ENCODE measurements at regions not wholly inside any gene's neighbourhood (a gene's known extent, or its start where the extent isn't known, plus 50 kb on each side); places are given as distances from the start of the nearest gene placed in this dataset.

DNA sequence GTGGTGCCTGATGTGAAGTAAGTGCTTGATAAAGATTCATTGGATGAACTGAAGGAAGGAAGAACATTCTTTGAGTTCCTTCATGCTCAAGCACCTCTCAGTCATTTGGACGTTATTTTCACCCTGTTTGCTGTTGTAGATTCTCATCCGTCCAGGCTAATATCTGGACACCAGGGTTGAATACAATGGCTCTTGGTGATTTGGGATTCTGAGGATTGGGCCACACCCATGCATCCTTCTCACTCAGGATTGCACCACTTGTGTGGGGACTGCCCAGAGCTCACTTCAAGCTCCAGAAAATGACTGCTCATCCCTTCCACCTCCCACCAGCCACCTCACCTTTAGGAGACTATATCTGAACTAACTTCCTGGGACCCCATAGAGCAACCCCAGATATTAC, 117.1 kb upstream of the IPO9 start:
- no peak for DNase-seq

DNA sequence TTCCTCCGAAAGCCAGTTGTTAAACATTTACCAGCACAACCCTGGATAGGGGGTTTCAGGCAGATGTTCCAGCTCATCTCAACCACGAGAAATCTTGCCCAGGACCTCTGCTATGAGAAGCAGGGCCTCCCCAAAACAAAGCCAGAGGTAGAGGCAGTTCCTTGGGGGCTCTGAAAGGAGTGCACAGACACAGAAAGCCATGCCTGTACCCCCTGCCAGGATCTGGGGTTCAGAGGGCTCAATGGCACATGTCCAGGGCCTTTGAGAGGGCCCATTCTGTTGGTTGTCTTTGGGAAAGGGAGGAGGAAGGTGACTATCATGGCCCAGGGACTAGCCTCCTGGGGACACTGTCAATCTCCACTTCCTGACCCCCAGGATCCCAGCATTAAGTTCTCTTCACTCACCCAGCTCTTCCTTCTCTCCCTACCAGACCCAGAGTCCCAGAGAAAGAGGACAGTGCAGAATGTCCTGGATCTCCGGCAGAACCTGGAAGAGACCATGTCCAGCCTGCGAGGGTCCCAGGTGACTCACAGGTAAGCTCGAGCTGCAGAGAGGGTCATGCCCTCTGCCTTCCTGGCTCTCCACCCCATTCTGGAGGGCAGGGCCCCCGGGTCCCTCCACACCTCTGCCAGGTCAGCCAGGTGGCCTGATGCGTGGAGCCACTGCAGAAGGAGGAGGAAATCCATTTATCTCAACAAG, 116.4 kb upstream of the IPO9 start:
- DNase-seq, result no peak

DNA sequence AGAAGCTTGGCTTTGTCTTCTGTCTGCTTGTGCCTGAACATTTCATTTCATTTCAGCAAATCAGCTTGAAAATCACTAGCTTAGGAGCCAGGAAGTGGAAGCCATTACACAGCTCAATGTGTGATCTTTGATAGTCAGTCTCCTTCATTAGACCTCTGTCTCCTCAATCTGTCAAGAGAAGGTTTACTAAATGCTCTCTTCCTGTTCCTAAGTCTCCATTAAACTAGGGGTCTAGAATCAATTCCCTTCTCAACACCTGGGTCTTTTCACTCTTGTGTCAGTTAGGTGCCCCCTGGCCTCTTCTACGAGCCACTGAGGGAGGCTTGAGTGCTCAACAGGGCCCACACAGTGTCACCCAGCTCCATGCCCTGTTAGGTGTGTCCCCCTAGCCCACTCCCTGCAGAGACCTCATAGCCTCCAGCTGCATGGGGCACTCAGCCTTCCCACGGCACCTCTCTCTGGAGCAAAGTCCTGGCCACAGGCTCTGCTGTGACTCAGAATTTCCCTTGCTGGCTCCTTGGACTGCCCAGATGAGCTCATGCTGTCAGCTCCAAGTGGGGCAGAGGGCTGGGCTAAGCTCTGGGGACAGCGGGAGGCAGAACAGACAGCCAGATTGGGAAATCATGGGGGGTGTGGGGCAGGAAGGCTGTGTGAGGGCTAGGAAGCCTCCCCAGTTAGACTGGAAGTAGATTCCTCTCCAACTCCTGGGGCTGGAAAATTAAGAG, 115.7 kb upstream of the IPO9 start:
- no peak for DNase-seq

DNA sequence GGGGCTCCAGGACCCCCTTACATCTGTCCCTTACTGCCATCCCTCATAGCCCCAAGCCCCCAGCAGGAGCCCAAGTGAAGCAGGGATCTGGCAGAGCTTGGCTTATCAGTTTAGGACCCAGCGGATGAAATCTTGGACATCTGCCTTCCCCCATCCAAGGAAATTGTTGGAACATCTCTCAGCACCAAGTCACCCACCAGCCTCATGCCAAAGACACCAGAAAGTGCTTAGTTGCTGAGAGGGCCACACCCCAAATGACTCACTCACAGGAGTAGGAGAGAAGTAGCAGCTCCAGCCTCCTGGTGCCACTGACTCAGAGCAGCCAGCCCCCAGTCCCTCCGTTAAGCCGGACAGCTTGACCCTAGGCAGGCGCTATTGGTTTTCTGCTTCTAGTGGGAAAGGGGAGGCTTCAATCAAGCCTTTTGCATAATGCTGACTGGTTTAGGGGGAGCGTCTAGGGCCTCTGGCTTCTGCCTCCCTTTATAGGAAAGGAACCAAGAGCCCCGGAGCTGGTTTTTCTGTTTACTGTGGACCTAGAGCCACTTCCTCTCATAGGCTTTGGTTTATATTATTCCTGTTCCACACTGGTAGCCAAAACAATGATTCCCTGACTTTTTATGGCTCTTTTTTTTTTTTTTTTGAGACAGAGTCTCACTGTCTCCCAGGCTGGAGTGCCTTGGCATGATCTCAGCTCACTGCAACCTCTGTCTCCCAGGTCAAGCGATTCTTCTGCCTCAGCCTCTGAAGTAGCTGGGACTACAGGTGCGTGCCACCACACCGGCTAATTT, 114.2 kb upstream of the IPO9 start:
- DNase-seq, result no peak

DNA sequence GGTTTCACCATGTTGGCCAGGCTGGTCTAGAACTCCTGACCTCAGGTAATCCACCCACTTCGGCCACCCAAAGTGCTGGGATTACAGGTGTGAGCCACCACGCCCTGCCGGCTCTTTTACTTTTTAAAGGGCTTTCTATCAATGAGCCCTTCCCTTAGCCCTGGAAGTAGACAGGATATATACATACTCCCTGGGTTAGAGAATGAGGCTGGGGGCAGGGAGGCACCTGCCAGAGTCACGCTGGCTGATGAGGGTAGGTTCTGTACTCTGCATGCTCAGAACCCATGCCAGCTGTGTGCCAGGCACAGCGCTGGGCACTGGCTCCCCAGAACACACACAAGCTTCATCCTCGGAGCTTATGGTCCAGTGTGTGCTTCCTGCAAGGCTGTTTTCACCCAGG, 113.6 kb upstream of the IPO9 start:
- DNase-seq, result no peak

DNA sequence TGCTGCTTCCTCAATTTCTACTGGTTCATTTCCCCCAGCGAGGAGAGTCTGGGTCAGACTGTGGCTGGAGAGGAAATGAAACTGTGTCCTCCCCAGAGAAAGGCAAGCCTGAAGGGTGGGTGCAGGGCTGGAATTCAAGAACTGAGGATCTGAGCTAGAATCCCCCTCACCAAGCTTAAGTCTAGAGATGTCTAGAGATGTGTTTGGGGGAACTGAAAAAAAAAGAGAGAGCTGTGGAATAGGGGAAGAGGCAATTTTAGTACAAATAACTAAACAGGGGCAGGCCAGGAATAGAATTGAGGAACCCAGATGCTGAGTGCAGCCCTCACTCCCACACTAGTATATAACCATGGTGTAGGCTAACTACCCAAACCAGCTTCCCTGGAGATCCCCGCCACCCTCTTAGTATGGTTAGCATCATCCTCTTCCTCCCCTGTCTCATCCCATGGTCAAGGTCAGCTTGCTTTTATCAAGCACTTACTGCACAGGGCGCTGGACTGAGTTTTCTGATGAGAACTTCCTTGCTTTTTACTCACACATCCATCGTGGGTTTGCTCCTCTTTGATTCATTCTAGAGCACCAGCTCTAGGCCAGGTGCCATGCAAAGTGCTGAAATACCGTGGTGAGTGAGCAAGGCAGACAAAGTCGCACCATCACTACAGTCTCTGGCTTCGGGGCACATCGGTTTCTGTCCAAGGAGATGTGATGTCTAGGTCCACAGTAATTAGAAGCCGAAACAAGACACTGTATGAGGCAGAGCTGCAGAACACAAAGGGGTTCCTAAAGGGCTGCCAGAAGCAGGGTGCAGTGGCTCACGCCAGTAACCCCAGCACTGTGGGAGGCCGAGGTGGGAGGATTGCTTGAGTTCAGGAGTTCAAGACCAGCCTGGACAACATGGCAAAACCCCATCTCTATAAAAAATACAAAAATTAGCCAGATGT, 112.9 kb upstream of the IPO9 start:
- no peak for DNase-seq

DNA sequence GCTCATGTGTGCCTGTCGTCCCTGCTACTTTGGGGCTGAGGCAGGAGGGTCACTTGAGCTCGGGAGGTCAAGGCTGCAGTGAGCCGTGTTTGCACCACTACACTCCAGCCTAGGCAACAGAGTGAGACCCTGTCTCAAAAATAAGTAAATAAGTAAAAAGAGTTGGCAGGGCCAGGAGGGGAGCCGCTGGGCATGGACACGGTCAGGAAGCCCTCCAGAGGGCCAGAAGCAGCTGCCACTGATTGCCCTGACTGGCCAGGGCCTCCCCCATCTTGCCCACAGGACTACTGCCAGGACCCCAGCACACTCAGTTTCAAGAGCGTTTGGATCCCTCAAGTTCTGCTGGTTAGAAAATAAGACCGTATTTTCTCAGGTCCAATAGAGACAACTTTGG, 112.2 kb upstream of the IPO9 start:
- DNase-seq, result no peak

DNA sequence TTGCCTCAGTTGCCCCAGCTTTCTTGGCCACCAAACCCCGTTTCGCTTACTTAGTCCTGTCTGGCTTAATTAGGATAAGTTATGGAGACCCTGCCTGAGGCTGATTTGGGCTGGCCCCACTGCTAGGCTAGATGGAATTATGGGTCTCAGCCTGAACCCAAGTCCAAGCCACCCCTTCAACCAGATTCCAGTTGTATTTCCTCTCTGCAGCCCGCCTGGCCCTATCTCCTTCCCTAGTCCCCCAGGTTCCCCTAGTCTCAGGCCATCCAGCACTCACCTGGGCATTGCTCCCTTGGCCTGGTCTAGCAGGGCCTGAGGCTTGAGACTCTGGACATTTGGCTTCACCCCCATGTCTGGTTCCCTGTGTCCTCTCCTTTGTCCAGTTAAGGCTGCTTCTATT, 111.7 kb upstream of the IPO9 start:
- DNase-seq, result no peak

DNA sequence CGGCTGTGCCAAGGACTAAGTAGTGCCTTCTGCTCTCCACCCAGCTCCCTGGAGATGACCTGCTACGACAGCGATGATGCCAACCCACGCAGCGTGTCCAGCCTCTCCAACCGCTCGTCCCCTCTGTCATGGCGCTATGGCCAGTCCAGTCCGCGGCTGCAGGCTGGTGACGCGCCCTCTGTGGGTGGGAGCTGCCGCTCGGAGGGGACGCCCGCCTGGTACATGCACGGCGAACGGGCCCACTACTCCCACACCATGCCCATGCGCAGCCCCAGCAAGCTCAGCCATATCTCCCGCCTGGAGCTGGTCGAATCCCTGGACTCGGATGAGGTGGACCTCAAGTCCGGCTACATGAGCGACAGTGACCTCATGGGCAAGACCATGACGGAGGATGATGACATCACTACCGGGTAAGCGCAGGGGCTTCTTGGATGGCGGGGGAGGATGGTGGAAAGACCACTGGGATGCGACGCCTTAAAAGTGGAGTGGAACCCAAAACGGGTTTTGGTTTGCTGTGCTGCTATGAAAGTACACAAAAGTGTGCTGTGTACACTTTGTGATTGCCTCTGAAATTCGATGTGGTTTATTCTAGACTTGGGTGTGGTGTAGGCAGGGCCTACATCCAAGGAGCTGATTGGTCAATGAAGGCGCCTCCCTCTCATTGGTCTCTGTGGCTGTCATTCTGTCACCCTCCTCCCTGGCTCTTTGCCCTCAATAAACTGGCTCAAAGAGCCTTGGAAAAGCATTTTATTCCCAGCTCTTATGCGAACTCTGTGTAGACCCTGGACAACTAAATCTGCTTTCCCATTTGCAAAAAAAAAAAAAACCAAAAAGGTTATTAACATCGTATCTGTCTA, 110.4 kb upstream of the IPO9 start:
- DNase-seq, result no peak

DNA sequence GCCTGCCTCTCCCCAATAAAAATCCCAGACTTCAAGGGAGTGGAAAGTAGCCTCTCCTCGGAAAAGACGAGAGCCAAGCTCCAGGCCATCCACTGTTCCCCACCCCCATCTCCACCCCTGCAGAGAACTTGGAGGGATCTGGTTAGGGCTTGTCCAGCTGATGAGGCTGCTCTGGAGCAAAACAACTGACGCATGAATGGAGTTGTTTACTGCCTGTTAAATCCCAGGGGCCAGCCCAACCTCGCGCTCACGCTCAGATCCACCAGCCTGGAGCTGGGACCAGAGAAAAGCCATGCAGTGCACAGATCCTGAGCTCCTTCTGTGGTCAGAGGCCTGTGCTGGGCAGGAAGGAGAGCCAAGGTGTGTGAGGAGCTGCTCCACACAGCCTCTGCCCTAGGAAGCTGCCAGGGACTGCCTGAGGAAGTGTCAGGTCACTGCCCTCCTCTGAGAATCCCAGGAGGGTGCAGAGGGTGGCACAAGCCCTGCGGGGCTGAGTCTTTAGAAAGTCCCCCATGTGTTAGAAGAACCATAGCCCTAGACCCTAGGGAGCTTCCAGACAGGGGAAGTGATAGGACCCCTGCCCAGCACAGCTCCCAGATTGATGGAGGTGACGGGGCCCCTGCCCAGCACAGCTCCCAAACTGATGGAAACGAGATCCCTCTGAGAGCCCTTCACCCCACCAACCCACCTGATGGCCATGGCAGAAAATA, 109.0 kb upstream of the IPO9 start:
- DNase-seq, result no peak

DNA sequence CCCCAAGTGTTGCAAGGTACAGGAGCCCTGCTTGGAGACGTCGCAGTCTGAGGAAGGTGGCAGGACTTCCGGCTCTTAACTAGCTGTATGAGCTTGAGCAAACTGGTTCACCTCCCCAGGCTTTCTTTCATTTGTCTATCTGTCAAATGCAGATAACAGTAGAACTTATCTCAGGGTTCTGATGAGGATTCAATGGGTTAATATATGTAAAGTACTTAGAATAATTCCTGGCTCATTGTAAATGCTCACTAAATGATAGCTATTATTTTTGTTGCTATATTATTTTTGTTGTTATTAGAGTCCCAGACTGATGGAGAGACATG, 108.5 kb upstream of the IPO9 start:
- DNase-seq, result no peak

DNA sequence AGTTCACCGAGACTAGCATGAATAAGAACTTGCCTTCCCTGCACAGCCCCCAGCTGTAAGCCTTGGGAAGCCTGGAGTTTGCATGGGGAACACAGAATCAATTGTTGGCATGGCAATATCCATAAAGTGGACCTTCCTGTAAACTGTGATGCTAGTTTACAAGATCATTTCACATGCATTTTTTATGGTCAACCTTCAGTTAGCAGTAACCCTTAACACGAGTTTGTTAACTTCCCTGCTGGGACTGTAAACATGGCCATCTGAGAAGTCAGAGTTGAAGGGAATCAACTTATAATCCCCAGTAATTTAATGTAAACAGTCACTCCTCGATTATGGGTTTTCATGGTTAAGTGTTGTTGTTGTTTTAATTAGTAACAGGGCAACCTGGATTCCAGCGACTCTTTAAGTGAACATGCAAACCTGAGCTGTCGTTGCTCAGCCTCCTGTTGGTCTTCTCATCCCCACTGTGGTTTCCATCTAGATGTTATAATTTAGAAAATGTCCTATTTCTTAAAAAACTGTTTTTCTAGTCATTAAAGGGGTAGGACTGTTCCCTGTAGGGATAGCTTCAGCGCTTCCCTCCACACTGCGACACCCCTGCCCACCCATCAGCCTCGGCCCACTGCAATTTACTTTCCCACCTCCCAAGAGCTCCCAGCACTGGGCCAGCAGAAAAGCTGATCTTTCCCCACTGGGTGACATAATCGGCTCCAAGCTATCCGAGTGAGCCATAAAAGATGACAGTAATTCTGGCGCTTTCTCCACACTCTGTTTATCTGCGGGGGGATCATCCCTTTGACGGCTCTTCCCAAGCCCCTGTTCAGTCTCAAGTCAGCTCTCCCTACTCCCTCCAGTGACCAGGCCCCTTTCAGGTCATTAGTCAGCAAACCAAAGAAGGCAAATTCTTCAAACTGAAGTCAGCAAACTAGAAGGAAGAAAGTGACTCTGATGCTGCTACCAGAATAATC, 107.6 kb upstream of the IPO9 start:
- no peak for DNase-seq

DNA sequence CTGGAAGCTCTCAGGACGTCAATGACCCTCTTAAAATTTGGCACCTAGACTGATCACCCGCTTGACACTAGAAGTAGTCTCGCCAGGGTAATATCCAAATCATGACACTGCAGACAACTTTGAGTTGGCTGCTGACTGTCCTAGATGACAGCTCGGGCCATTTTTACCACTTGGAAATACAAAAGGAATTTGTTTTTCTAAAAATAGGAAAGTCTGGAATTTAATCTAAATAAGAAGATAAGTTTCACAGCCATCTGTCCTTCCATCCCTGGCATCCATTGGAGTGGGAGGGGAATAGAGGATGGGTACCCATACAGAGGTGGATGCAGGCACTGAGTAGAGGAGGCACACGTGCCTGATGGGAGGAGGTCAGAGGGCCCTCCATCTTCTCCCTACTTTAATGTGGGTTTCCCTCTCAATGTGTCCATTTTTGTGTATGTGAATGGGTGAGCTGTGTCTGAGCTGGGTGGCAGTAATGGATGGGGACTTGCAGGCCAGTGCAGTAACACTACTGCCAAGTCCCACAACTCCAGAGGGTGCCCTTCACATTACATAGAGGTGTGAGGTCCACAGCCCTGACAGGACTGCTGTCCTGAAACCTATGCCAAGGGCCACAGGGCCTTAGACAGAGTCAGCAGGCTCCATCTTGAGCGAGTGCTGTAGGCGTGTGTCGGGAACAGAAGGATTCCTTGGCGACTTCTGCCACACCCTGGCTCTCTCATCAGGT, 104.8 kb upstream of the IPO9 start:
- no peak for DNase-seq

DNA sequence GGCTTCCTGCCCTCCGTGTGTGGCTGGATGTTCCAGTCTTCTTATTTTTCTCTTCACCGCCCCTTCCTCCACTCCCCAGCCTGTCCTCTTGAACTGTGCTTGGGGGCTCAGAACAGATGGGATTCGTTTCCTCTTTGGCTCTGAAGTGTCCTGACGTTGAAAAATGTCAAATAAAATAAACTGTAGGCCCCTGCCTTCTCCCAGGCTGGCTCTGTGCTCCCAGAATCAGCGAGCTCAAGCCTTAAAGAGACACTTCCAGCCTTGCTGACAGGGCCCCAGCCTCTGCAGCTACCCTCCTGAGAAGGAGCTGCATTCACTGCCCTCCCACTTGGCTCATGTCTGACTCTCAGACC, 104.2 kb upstream of the IPO9 start:
- no peak for DNase-seq

DNA sequence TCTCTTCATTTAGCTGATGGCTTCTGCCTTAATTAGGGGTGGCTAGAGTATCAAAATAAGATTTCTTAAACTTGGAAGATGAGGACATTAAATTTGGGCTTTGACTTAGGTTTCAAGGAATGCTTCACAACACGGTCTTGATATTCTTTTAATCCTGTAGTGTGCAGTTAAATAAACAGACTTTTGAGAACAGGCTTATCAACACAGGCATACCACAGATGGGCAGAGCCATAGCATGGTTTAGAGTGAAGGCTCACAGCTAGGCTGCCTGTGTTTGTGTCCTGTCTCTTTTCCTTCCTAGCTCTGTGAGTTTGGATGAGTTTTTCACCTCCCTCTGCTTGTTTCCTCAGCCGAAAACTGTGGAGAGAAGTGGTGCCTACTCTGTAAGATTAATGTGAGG, 102.3 kb upstream of the IPO9 start:
- no peak for DNase-seq

DNA sequence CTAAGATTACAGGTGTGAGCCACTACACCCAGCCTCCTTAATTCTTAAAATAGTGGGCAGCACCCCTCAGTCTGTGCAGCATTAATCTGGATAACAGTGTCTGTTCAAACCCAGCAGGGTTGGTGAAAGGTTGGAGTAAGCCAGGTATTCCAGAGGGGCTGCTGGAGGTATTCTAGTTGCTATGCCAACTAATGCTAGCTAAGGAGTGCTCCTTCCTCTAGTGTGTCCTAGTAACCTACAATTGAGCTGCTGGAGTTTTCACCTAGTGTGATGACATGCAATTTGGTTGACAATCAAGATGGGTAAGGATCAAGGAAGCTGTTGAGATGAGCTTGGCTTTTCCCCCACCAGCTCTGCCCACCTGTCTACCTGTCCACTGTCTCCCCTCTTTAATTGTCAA, 100.2 kb upstream of the IPO9 start:
- no peak for DNase-seq

DNA sequence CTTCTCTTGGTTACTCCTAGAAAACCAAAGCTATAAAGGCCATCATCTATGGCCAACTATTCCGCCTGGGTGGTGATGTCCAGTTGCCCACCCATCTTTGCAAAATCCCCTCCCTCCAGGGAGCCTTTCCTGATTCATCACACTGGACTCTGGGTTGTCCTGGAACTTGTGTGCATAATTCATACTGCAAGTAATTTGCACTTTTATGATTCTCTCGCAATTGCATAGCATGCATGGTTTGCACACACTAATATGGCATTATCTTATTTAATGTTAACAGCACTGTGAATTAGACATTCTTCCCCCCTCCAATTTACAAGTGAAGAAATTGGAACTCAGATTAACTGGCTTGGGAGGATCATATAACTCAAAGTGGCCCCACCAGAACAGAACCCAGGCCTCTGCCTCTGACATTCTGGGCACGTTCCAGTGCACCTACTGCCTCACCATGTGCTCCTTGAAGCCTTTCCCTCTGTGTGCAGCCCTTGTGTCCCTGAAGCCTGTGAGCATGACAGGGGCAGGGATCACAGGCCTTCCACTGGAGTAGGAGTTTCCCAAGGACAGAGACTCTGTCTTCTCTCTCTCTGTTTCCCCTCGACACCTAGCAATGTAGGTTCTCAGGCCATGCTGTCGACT, 98.9 kb upstream of the IPO9 start:
- no peak for DNase-seq

DNA sequence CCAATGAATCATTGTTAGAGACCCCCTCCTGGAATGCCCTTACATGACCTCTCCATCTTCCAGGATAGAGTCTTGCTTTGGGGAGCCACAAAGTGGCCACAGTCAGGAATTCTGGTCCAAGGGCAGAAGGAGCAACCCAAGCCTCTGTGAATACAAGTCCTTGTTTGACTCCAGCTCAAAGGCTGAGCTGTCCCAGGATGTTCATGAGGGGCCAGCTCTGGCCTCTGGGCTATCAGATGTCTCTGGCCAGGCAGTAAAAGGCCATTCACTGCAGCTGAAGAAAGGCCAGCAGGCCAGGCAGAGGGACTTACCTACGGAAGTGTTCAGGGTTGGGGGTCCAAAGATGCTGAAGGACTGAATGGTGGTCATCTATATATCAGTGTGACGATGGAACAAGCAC, 98.3 kb upstream of the IPO9 start:
- no peak for DNase-seq

DNA sequence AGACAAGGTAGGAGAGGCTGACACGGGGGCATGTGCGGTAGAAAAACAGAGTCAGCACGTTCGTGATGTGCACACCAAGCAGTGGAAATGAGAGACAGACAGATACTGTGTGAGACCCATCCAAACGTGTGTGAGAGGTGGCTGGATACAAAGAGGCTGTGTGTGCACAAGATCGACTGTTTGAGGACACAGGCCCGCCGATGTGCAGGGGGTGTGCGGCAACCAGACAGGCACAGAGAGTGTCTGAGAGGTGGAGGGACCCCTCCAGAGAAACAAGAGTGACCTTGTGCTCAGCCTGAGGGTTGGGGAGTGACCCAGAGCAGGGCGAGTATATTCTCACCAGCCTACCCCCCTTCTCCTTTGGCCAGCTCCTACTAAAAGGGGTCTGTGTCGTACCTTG, 97.8 kb upstream of the IPO9 start:
- DNase-seq, result no peak
